GM12878 (cell line): ENCODE measurements at regions not wholly inside any gene's neighbourhood (a gene's known extent, or its start where the extent isn't known, plus 50 kb on each side); places are given as distances from the start of the nearest gene placed in this dataset.

Experiments
- IRF3 ChIP-seq: fragments of 450-650 bp; IDR thresholded peaks from 2 replicates; pipeline ENCODE4 v1.6.1; 2014; ENCODE audit warnings: mild to moderate bottlenecking
- JUNB ChIP-seq: IDR thresholded peaks from 2 replicates; pipeline ENCODE4 v1.6.1; 2016; ENCODE audit warnings: antibody characterized with exemption, mild to moderate bottlenecking
- PBX3 ChIP-seq: IDR thresholded peaks from 2 replicates; pipeline ENCODE4 v1.6.1; 2011; ENCODE audit warnings: mild to moderate bottlenecking, low read depth, low read length, moderate library complexity; ENCODE audit not compliant: insufficient replicate concordance
- TARDBP ChIP-seq: IDR thresholded peaks from 2 replicates; pipeline ENCODE4 v1.6.1; 2016; ENCODE audit warnings: borderline replicate concordance
- ZBTB33 ChIP-seq: fragments of 450-650 bp; IDR thresholded peaks from 2 replicates; pipeline ENCODE4 v1.6.1; 2017; ENCODE audit warnings: mild to moderate bottlenecking
- ZBTB40 ChIP-seq: fragments of 450-650 bp; IDR thresholded peaks from 2 replicates; pipeline ENCODE4 v1.6.1; 2016; ENCODE audit warnings: mild to moderate bottlenecking, moderate library complexity, borderline replicate concordance

GRCh38 chr9:16308645-16309044, 561.8 kb downstream of the BNC2 start (continued):
- TF ChIP-seq IRF3, result no peak
- TF ChIP-seq ZBTB40, result no peak
- no peak for TF ChIP-seq TARDBP
- TF ChIP-seq ZBTB33, result no peak
- TF ChIP-seq PBX3, result no peak
- TF ChIP-seq JUNB, result no peak
